GM19395 (cell line): ENCODE measurements at regions not wholly inside any gene's neighbourhood (a gene's known extent, or its start where the extent isn't known, plus 50 kb on each side); places are given as distances from the start of the nearest gene placed in this dataset.

Experiments used
- ATAC-seq: cut with Tn5 transposase; IDR thresholded peaks from one replicate; pipeline ENCODE4 v1.9.1; 2021; ENCODE audit warnings: mild to moderate bottlenecking, moderate library complexity; ENCODE audit not compliant: unreplicated experiment

DNA sequence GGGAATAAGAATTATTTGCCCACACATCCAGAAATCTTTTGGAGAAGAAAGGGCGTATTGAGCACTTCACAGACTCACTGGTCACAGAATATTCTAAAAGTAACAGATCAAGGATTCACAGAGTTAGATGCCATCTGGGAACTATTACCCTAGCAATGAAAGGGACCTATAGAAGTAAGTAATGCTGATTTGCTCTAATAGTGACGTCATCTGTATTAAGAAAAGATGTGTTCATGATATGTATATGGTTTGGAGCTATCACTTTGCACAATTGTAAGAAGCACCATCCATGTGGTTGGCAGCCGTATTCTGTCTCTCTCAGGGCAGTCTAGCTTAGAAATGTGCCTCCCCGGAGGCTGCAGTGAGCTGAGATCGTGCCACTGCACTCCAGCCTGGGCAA is 52.8 kb upstream of the SV2C start:
- no peak for ATAC-seq

DNA sequence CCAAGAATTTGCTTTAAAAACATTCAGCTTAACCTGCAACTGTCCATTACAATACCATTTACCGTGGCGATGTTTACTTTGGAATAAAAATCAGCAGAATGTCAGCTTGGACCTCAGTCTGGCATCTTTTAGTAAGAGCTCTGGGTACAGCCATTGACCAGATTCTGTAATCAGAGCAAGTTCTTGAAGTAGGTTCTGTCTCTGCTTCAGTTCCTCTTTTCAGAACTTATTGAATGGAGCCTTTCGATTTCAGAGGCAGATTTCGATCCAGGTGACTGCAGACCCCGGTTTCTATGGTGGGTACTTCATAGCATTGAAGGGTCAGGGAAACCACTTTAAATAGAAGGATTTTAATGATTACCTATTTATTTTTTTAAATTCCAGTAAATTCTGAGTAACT is 53.4 kb upstream of the SV2C start:
- no peak for ATAC-seq

DNA sequence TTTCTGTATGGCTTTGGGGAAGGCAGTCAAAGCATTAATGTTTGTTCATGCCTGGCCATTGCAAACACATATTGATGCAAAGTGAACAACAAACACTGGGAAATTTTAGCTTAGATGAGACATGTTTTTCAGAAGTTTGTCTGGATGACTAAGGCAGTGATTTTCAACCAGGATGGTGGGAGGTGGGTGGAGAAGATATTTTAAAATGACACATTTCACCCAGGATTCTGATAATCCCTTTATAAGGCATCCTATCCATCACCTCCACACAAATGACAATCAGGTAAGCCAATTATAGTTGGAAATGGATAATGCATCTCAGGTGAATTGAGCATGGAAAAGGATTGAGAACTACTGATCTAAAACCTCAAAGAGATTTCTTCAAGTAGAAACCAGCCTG is 57.4 kb upstream of the SV2C start:
- ATAC-seq = no peak

DNA sequence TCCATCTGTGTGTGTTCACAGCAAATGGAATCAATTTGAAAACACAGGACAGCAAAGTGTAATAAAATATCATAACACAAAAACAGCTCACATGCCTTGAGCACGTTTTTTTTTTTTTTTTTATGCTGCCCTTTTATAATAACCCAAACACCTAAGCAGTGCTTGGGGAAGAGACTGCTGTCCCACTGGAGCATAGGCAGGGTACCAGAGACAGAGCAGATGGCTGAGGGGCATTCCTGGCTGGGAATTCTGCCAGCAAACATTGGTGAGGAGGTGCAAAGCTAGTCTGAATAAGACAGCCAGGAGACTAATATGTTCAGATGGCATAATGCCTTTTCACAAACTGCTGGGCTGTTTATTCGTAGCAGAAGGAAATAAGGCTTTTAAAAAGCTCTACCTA is 58.1 kb upstream of the SV2C start:
- ATAC-seq = no peak

DNA sequence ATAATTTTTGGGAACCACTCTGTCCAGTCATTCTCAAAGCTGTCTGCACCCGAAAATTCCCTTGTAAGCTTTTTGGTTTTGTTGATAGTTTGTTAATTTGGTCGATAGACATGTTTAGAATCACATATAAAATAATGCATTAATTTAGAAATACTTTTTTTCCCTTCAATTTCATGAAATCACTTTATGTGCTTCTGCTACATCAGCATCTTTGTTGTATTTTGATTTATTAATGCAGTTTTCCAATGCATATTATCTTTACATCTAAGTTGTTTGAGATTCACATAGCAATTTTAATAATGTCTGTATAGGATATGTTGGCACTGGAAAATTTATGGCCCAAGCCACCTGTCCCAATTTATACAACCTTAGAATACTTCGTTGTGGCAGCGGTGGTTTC is 60.6 kb upstream of the SV2C start:
- no peak for ATAC-seq

DNA sequence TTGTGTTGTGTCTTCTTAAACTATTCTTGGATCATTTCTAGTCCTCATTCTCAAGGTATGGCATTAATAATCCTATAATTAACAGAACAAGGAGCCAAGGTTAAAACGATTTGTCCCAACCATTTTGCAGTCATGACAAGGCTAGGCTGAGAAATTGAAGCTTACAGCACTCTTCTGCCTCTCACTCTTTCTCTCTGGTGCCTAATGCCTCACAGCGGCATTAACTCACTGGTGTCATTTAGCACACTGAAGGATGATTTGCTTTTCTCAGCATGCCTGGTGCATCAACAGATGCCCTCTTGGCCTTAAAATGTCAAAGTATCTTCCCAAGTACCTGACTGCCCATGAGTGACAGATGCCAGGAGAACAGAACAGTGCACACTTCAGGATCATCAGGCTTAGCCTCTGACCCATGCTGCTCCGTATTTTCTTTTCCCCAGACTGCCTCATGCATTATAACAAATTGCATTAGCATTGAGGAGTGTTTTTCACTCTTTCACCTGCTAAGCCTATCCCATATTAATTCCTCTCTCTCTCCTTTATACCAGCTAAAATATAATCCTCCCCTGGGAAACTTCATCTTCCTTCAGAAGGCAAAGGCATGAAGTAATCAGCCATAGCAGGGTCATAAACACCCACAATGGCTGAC is 61.1 kb upstream of the SV2C start:
- ATAC-seq = no peak

DNA sequence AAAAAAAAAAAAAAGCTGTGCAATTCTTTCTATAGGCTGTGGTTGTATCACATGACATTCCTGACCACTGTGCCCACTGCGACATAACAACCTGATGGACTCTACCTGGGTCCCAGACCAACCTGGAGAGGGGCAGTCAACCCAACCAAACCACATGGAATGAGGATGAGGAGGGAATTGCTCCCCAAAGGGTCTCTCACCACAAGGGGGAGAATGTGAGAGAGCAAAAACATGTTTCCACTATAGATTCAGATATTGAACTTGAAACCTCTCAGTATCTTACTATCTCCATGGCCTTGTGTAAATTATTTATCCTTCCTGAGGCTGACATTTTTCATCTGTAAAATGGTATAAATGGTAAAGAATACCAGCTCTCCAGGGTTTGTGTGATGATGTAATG is 66.9 kb upstream of the SV2C start:
- no peak for ATAC-seq

GRCh38 chr5:76014005-76014404 is 69.2 kb upstream of the SV2C start:
- no peak for ATAC-seq

GRCh38 chr5:76007904-76008303 is 75.3 kb upstream of the SV2C start:
- ATAC-seq = no peak

DNA sequence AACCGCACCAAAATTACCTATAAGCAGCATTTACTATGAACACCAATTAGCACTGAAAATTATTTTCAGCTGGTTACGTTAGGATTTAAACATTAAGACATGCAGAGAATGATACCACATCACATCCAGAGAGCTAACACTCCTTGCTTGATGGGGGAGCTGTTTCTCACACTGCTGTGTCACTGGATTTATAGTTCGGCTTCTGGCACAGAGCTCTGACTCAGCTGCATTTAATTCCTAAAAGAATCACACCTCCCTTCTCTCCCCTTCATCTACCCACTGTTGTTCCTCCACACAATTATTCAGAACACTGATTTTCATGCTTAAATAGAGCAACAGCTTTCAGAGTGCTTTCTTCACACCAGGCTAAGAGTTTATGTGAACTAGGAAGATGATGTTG is 82.6 kb upstream of the SV2C start:
- no peak for ATAC-seq

DNA sequence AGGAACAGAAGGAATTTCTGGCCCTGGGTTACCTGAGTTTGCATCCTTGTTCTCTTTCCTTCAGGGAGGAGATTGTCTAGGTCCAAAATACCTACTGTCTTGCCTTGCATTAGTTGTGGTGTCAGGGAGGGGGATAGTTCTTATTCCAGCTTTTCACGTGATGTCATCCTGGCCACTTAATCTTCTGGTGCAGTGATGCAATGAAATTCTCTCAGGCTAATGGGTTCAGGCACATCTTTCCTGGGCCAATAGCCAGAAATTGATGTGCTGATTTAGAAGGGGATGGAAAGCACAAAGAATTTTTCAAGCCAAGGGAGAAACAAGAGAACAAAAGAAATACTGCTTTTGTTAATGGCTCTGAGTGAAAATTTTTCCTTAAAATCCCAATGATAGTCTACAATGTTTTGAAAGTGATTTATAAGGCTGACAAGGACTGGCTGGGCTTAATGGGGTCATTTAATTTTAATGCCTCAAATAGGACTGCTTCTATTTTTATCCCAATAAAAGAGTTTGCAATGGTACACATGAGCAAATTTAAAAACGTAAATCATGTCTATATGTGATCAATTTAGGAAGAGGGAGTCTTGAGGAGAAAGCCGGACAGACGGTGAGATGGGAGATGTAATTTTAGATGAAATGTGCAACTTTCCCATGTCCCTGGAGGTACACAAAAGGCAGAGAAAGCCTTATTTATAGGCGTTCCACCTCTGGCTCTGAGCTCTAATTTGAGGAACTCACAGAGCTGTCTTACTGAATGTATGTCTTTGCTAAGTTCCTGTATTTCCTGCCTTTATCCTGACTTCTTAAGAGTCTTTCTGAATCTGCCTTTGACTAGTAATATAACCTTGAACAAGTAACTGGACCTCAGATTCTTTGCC is 89.3 kb upstream of the SV2C start:
- no peak for ATAC-seq

- peak; percentile 67 for ATAC-seq
Measured at GRCh38 chr5:75993183-75993582, 90.0 kb upstream of the SV2C start.

GRCh38 chr5:75992753-75993152 is 90.4 kb upstream of the SV2C start:
- ATAC-seq = no peak

- ATAC-seq = no peak
Measured at GRCh38 chr5:75985077-75985476, 98.1 kb upstream of the SV2C start.

GRCh38 chr5:75975496-75975895 is 107.7 kb upstream of the SV2C start:
- no peak for ATAC-seq

GRCh38 chr5:75965292-75965691 is 117.9 kb upstream of the SV2C start:
- ATAC-seq = no peak

DNA sequence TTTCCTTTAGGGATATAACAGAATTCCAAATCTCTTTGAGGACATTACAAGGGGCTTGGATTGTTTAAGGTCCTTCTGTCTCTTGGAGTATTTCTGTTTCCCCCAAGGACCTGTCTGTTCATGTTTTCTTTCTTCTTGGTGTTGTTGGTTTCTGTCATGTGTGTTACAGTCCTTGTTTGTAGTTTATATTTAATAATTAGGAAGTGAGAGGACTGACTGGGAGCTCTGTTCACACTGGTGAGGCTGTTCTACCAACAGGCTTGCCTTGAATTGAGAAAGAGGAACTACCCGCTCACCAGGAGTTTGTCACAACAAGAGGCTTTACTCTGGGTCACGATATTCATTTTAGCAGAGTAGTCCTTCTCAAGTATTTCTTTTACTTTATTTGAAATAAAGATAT is 119.2 kb upstream of the SV2C start:
- peak; percentile 85 for ATAC-seq

DNA sequence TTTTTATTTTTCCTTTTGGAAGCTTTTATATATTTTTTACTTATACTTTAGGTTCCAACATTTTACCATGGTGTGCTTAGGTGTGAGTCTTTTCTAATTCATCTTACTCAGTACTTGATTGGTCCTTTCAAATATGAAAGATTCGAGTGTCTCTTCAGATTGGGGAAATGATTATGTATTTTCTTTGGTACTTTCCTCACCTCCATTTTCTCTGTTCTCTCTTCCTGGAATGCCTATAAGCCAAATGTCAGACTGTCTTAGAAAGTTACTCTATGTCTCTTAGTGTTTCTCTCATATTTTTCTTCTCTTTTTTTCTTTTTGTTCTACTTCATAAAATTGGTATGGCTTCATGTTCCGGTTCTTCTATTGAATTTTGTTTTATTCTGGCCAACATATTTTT is 119.6 kb upstream of the SV2C start:
- no peak for ATAC-seq

GRCh38 chr5:75961818-75962217 is 121.4 kb upstream of the SV2C start:
- ATAC-seq = no peak

DNA sequence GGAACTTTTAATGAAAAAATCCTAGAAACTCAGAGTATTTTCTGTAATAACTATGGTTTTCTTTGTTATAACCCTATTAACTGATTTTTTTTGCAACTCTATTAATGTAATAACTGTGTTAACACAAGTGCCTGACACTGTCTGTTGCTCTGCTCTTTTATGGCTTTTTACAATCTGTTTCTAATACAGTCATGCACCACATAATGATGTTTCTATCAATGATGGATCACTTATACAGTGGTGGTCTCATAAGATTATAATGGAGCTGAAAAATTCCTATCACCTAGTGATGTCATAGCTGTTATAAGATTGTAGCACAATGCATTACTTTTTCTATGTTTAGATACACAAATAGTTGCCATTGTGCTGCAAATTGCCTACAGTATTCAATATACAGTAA is 123.1 kb upstream of the SV2C start:
- ATAC-seq = no peak

DNA sequence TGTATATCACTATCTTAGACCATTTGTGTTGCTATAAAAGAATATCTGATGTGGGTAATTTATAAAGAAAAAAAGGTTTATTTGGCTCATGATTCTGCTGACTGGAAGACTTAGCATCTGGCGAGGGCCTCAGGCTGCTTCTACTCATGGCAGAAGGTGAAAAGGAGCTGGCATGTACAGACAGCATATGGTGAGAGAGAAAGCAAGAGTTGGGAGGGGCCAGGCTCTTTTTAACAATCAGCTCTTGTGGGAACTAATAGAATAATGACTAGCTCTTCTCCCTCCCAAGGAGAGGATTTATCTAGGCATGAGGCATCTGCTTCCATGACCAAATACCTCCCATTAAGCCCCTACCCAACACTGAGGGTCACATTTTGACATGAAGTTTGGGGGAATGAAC is 130.2 kb upstream of the SV2C start:
- ATAC-seq = no peak

GRCh38 chr5:75952291-75952690 is 130.9 kb upstream of the SV2C start:
- ATAC-seq = no peak

DNA sequence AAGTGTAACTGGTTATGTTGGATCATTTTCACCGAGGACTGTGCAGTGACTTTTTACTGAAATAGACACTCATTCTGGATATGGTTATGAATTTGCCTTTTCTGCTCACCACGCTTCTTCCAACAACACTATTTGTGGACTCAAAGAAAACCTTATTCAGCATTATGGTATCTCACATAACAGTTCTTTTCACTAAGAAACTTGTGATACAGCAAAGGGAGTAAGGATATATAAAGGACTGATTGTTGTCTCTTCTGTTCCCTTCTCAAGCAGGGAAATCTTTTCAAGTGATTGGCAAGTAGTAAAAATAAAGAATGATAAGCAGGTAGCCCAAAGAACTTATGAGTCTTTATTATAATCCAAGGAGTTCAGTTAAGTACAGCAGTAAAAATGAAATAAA is 131.5 kb upstream of the SV2C start:
- no peak for ATAC-seq
